Effector memory CD8-positive, alpha-beta T cell (primary cell): ENCODE measurements at regions not wholly inside any gene's neighbourhood (a gene's known extent, or its start where the extent isn't known, plus 50 kb on each side); places are given as distances from the start of the nearest gene placed in this dataset.
A peak's percentile ranks its signal among the peaks of the same experiment; 100 is the strongest.

ENCODE experiments used
- ATAC-seq: fragments of 150-1000 bp; cut with Tn5 transposase; replicated peaks from 2 replicates; pipeline ENCODE4 v1.10.0; 2021; ENCODE audit warnings: mild to moderate bottlenecking, moderate library complexity
- DNase-seq, 3 experiments: peaks; one replicate each; pipeline ENCODE4 v3.0.0; 2021
- H3K27ac Mint-ChIP-seq, 2 donors: one replicate each; pipeline ENCODE4 v1.8.0; 2022; ENCODE audit warnings: mild to moderate bottlenecking in 2 of 2, mixed read lengths in 2 of 2, moderate library complexity in 2 of 2
- H3K27me3 Mint-ChIP-seq, 2 donors: one replicate each; pipeline ENCODE4 v1.8.0; 2022; ENCODE audit warnings: mixed read lengths in 2 of 2
- H3K36me3 Mint-ChIP-seq: one replicate; pipeline ENCODE4 v1.8.0; 2022; ENCODE audit warnings: mild to moderate bottlenecking, moderate library complexity, mixed read lengths; ENCODE audit not compliant: insufficient read depth
- H3K4me1 Mint-ChIP-seq, 2 donors: one replicate each; pipeline ENCODE4 v1.8.0; 2022; ENCODE audit warnings: low read depth in 2 of 2, mixed read lengths in 2 of 2
- H3K4me3 Mint-ChIP-seq, 2 donors: one replicate each; pipeline ENCODE4 v1.8.0; 2022; ENCODE audit warnings: mild to moderate bottlenecking in 2 of 2, mixed read lengths in 2 of 2, moderate library complexity in 2 of 2
- H3K9me3 Mint-ChIP-seq, 2 donors: one replicate each; pipeline ENCODE4 v1.8.0; 2022; ENCODE audit warnings: mixed read lengths in 2 of 2

- DNase-seq (no peak), ATAC-seq (no peak)
- H3K4me3 Mint-ChIP-seq, result no peak overlapping the region
- peaks cover 3% of the 10 kb centered on the region for H3K36me3 Mint-ChIP-seq
- no peaks in the 10 kb centered on the region for H3K27me3 Mint-ChIP-seq
- H3K9me3 Mint-ChIP-seq, result no peaks in the 10 kb centered on the region
- H3K27ac Mint-ChIP-seq, result peak overlapping the region in 1 of 2 donors; percentile 78
- H3K4me1 Mint-ChIP-seq, result peaks cover 10 to 15% of the 10 kb centered on the region in 2 donors
Observed at GRCh38 chr15:31275331-31276262, 51.0 kb upstream of the KLF13 start.

- Mint-ChIP-seq H3K4me3 (no peak overlapping the region), H3K36me3 (peaks cover 3% of the 10 kb centered on the region), H3K27ac (no peak overlapping the region), H3K4me1 (peaks cover 10 to 13% of the 10 kb centered on the region in 2 donors), H3K9me3 (no peaks in the 10 kb centered on the region), H3K27me3 (no peaks in the 10 kb centered on the region)
- DNase-seq (no peak), ATAC-seq (no peak)
Observed at GRCh38 chr15:31276596-31277298, 49.9 kb upstream of the KLF13 start.
